ENCODE measurements at regions not wholly inside any gene's neighbourhood (a gene's known extent, or its start where the extent isn't known, plus 50 kb on each side); places are given as distances from the start of the nearest gene placed in this dataset.

DNA sequence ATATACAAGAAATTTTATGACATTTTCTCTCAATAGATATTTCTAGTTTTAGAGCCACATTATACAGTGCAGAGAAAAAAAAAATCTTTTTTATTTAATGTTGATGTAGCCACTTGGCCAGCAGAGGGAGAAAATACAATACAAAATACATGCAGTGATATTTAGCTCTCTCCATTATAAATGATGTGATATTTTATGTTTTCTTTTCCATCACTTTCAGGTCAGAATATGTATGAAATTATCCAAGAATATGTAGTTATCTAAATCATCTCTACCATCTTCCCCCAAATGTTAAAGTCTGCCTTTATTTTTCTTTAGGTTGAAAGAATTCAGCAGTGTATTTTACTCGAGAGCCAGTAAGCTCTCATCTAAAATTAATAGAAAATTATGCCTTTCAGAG lies 533.6 kb upstream of the FSHR start:
- no peaks in the 10 kb centered on the region for H3K36me3 ChIP-seq

DNA sequence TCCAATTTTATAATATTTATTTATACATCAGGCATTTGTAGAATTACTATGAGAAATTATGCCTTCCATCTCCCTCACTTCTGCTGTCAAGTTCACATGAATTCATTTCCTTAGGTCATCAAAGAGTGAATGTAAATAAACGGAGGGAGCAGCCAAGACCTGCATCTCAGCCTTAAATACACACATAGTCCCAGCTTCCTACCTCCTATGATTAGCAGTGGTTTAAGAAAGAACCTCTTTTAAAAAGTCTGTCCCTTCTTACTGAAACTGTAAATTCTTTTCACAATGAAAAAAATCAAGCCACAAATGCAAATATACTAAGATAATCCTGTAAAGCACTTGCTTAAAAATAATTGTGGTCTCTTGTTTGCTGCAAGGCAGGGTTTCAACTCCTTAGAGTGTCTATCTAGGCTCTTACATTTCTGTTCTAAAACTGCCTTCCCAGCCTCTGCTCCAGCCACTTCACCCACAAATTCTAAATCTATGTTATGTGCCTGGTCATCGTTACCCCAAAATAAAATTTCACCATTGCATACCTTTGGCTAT lies 532.7 kb upstream of the FSHR start:
- intact Hi-C loops (cut with DNase I; ENCODE audit: low total_unique reads), result no loop called here

More for the DNA sequence above, 533.6 kb upstream of the FSHR start:
- intact Hi-C loops (cut with DNase I; ENCODE audit: low total_unique reads), result no loop called here
- H3K27ac ChIP-seq, result no peak overlapping the region
- H3K4me3 ChIP-seq, result no peak overlapping the region
- H3K27me3 ChIP-seq, result no peaks in the 10 kb centered on the region
- no peak for DNase-seq (ENCODE audit: low spot score in 2 of 2)
- no peaks in the 10 kb centered on the region for H3K9me3 ChIP-seq
- no peaks in the 10 kb centered on the region for H3K4me1 ChIP-seq
- no peak for TF ChIP-seq POLR2AphosphoS5 (IDR thresholded peaks at IDR 0.05)
- TF ChIP-seq, protein P1, sequence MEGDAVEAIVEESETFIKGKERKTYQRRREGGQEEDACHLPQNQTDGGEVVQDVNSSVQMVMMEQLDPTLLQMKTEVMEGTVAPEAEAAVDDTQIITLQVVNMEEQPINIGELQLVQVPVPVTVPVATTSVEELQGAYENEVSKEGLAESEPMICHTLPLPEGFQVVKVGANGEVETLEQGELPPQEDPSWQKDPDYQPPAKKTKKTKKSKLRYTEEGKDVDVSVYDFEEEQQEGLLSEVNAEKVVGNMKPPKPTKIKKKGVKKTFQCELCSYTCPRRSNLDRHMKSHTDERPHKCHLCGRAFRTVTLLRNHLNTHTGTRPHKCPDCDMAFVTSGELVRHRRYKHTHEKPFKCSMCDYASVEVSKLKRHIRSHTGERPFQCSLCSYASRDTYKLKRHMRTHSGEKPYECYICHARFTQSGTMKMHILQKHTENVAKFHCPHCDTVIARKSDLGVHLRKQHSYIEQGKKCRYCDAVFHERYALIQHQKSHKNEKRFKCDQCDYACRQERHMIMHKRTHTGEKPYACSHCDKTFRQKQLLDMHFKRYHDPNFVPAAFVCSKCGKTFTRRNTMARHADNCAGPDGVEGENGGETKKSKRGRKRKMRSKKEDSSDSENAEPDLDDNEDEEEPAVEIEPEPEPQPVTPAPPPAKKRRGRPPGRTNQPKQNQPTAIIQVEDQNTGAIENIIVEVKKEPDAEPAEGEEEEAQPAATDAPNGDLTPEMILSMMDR (IDR thresholded peaks at IDR 0.05), result peak in 2 of 3 donors; percentile 34 to 56

DNA sequence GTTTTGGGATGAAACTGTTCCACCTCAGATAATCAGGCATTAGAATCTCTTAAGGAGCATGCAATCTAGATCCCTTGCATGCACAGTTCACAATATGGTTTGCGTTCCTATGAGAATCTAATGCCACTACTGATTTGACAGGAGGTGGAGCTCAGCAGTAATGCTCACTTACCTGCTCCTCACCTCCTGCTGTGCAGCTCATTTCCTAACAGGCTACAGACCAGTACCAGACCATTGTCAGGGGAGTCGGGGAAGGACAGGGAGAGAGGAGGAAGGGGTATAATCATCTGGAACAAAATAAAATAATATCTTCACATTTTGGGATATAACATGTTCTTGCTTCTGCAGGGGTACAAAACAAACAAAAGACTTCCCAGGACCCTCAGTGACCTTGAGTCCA lies 532.0 kb upstream of the FSHR start:
- Histone ChIP-seq H3K4me1 (no peaks in the 10 kb centered on the region), H3K27me3 (no peaks in the 10 kb centered on the region), H3K9me3 (no peaks in the 10 kb centered on the region), H3K4me3 (no peak overlapping the region), H3K27ac (no peak overlapping the region), H3K36me3 (no peaks in the 10 kb centered on the region)
- intact Hi-C loops (cut with DNase I; ENCODE audit: low total_unique reads), result no loop called here
- TF ChIP-seq, protein P1 (IDR thresholded peaks at IDR 0.05), result no peak
- no peak for TF ChIP-seq POLR2A (IDR thresholded peaks at IDR 0.05)
- no peak for TF ChIP-seq POLR2AphosphoS5 (IDR thresholded peaks at IDR 0.05)
- DNase-seq (ENCODE audit: low spot score in 2 of 2), result no peak

More for the DNA sequence above, 532.7 kb upstream of the FSHR start:
- H3K4me1 ChIP-seq, result no peaks in the 10 kb centered on the region
- no peaks in the 10 kb centered on the region for H3K9me3 ChIP-seq
- no peak overlapping the region for H3K27ac ChIP-seq
- DNase-seq (ENCODE audit: low spot score in 2 of 2), result no peak
- no peak overlapping the region for H3K4me3 ChIP-seq
- no peaks in the 10 kb centered on the region for H3K27me3 ChIP-seq
- H3K36me3 ChIP-seq, result no peaks in the 10 kb centered on the region
- TF ChIP-seq, protein P1 (IDR thresholded peaks at IDR 0.05), result no peak
- TF ChIP-seq POLR2AphosphoS5 (IDR thresholded peaks at IDR 0.05), result no peak
- no peak for TF ChIP-seq POLR2A (IDR thresholded peaks at IDR 0.05)

DNA sequence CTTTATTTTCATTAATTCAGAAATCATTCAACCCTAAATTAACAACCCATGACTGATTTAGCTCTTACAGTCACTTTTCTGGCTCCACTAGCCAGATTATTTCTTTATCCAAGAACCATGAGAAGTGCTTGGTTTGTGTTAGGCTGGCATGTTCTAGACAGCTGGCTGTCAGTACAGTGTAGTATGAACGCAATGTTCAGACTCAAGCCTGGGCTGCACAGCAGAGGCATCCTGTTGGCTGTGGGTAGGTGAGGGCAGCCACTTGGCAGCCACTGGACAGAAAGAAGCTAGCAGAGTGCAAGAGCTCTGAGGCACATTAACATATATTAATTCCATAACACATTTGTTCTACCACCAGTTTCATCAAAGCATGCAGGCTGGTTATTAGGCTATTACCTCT lies 522.9 kb upstream of the FSHR start:
- H3K4me3 ChIP-seq, result no peak overlapping the region
- H3K4me1 ChIP-seq, result no peaks in the 10 kb centered on the region
- intact Hi-C loops (cut with DNase I; ENCODE audit: low total_unique reads), result no loop called here
- DNase-seq (ENCODE audit: low spot score in 2 of 2), result no peak
- H3K9me3 ChIP-seq, result no peaks in the 10 kb centered on the region
- H3K27ac ChIP-seq, result no peak overlapping the region
- H3K27me3 ChIP-seq, result no peaks in the 10 kb centered on the region
- TF ChIP-seq POLR2AphosphoS5 (IDR thresholded peaks at IDR 0.05) (no peak), POLR2A (IDR thresholded peaks at IDR 0.05) (no peak)
- TF ChIP-seq, protein P1 (IDR thresholded peaks at IDR 0.05), result no peak
- no peaks in the 10 kb centered on the region for H3K36me3 ChIP-seq

DNA sequence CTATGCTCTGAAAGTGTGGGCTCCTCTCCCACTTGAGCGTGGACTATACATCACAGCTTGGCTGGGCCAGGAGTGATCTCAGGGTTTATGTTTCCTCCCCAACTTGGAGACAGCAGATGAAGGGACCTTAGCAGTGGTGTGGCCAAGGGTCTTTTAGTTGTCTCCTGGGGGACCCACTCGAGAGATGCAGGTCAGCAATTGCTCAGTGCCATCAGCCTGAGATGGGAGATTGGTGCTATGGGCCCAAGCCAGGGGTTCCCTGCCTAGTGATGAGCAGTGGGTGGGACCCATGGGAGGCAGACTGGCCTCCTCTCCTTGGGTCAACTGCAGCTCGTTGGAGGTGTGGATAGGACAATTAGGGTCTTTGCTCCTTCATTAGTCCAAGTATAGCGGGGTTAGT lies 510.5 kb upstream of the FSHR start:
- no peaks in the 10 kb centered on the region for H3K36me3 ChIP-seq
- H3K27ac ChIP-seq, result no peak overlapping the region
- H3K27me3 ChIP-seq, result no peaks in the 10 kb centered on the region
- no peaks in the 10 kb centered on the region for H3K4me1 ChIP-seq
- intact Hi-C loops (cut with DNase I; ENCODE audit: low total_unique reads), result no loop called here
- H3K4me3 ChIP-seq, result no peak overlapping the region
- TF ChIP-seq, protein P1 (IDR thresholded peaks at IDR 0.05), result no peak
- TF ChIP-seq POLR2AphosphoS5 (IDR thresholded peaks at IDR 0.05), result no peak
- TF ChIP-seq POLR2A (IDR thresholded peaks at IDR 0.05), result no peak
- no peaks in the 10 kb centered on the region for H3K9me3 ChIP-seq
- DNase-seq (ENCODE audit: low spot score in 2 of 2), result no peak
